ENCODE measurements at regions not wholly inside any gene's neighbourhood (a gene's known extent, or its start where the extent isn't known, plus 50 kb on each side); places are given as distances from the start of the nearest gene placed in this dataset.

DNA sequence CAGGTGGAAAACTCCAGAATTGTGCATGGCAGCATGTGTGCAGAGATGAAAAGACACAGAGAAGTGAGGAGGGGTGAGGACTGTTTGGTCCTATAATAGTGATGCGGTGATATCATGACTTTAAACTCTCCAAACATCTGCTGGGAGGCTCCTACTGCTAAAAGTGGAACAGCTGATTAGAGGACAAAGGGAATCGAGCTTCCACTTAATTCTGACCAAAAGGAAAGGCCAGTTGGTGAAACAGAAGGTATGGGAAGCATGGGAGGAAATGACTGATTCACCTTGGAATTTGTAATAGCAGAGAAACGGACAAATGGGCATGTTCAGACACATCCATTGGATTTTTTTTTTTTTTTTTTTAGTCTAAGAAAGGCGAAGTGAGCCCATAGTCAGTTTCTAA, 67.5 kb upstream of the MAMDC2 start (continued):
- TF ChIP-seq TEAD4 (IDR thresholded peaks at IDR 0.05; ENCODE audit: low read depth, low read length) = no peak
- TF ChIP-seq EZH2 (IDR thresholded peaks at IDR 0.05; ENCODE audit: low read depth, low read length, severe bottlenecking) = no peak
- no peak for TF ChIP-seq RAD21 (IDR thresholded peaks at IDR 0.05 in 1 of 2, conservative IDR thresholded peaks at IDR 0.05 in 1 of 2; ENCODE audit: low read depth in 2 of 2, low read length in 2 of 2)

All from H1 (cell line).